IMR-90 (cell line): ENCODE measurements at regions not wholly inside any gene's neighbourhood (a gene's known extent, or its start where the extent isn't known, plus 50 kb on each side); places are given as distances from the start of the nearest gene placed in this dataset.

Experiments used
- CEBPB ChIP-seq: IDR thresholded peaks from 2 replicates; pipeline ENCODE4 v1.6.1; 2012; ENCODE audit warnings: low read depth, low read length, improper control_type of control experiment
- CHD1 ChIP-seq: IDR thresholded peaks from 2 replicates; pipeline ENCODE4 v1.6.1; 2012; ENCODE audit warnings: low read depth, low read length, improper control_type of control experiment
- MAFK ChIP-seq: IDR thresholded peaks from 2 replicates; pipeline ENCODE4 v1.6.1; 2012; ENCODE audit warnings: low read depth, low read length, improper control_type of control experiment
- MAZ ChIP-seq: IDR thresholded peaks from 2 replicates; pipeline ENCODE4 v1.6.1; 2012; ENCODE audit warnings: low read depth, mild to moderate bottlenecking, low read length, improper control_type of control experiment, moderate library complexity, borderline replicate concordance
- RAD21 ChIP-seq: IDR thresholded peaks from 2 replicates; pipeline ENCODE4 v1.6.1; 2012; ENCODE audit warnings: low read length, improper control_type of control experiment
- RFX5 ChIP-seq: IDR thresholded peaks from 2 replicates; pipeline ENCODE4 v1.8.0; 2012; ENCODE audit warnings: low read depth, mild to moderate bottlenecking, low read length, moderate library complexity
- TF ChIP-seq, protein P1 (sequence below): conservative IDR thresholded peaks from 2 replicates; pipeline ENCODE4 v1.5.1; 2012; ENCODE audit warnings: mild to moderate bottlenecking, low read depth, low read length, improper control_type of control experiment

DNA sequence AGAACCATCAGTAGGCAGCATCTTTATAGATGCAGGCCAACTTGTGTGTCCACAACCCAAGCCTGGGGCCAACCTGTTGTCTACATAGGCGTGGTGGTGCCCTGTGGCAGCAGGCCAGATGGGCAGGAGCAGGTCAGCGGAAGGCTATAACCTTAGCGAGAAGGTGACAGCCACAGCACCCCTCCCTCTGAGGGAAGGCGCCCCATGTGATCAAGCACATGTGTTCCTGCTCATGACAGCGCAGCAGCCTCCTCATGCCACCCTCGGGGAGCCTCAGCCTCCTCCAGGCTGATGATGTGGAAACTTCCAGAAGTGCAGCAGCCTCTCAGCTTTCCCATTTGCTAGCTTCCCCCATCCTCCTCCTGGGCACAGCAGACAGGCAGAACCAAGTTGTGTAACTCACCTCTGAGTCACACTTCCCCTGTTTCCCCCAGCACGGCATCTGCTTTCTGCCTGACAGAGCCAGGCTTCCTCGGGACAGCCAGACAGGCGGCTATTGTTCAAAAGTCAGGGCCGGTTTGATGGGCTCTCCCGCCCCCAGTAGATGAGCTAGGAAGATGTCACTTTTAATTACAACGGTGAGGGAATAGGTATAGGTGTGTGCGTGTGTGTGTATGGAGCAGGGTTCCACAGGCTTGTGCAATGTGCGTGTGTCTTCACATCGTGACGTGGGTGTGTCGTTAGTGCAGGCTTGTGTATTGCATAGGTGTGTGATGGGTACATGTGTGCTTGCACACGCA lies 312.0 kb upstream of the ZMIZ1 start (continued):
- TF ChIP-seq, protein P1, sequence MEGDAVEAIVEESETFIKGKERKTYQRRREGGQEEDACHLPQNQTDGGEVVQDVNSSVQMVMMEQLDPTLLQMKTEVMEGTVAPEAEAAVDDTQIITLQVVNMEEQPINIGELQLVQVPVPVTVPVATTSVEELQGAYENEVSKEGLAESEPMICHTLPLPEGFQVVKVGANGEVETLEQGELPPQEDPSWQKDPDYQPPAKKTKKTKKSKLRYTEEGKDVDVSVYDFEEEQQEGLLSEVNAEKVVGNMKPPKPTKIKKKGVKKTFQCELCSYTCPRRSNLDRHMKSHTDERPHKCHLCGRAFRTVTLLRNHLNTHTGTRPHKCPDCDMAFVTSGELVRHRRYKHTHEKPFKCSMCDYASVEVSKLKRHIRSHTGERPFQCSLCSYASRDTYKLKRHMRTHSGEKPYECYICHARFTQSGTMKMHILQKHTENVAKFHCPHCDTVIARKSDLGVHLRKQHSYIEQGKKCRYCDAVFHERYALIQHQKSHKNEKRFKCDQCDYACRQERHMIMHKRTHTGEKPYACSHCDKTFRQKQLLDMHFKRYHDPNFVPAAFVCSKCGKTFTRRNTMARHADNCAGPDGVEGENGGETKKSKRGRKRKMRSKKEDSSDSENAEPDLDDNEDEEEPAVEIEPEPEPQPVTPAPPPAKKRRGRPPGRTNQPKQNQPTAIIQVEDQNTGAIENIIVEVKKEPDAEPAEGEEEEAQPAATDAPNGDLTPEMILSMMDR: no peak
- peak; percentile 99 for TF ChIP-seq CEBPB
- TF ChIP-seq MAFK: no peak
- TF ChIP-seq CHD1: no peak
- peak; percentile 48; the same call in 1 of the 2 replicates for TF ChIP-seq RFX5
- TF ChIP-seq RAD21: peak; percentile 45
- TF ChIP-seq MAZ: peak; percentile 61; the same call in 1 of the 2 replicates
